NCI-H748 treated with DMSO at 0.1 percent for 48 hours (cell line): ENCODE measurements at regions not wholly inside any gene's neighbourhood (a gene's known extent, or its start where the extent isn't known, plus 50 kb on each side); places are given as distances from the start of the nearest gene placed in this dataset.

ENCODE experiments used
- DNase-seq: peaks from one replicate; lab custom pipeline; 2025; lab: John Stamatoyannopoulos, UW

- DNase-seq: no peak
Measured at GRCh38 chr5:171651102-171651501, 134.5 kb upstream of the SMIM23 start.

GRCh38 chr5:171654881-171655280 lies 130.7 kb upstream of the SMIM23 start:
- DNase-seq: no peak

GRCh38 chr5:171657473-171657872 lies 128.1 kb upstream of the SMIM23 start:
- no peak for DNase-seq

- DNase-seq: no peak
Measured at GRCh38 chr5:171659896-171660295, 125.7 kb upstream of the SMIM23 start.

- no peak for DNase-seq
Measured at GRCh38 chr5:171660434-171660833, 125.2 kb upstream of the SMIM23 start.

GRCh38 chr5:171661143-171661542 lies 124.5 kb upstream of the SMIM23 start:
- DNase-seq: no peak

GRCh38 chr5:171663311-171664085 lies 122.1 kb upstream of the SMIM23 start:
- DNase-seq: no peak

- DNase-seq: no peak
Measured at GRCh38 chr5:171664489-171664888, 121.1 kb upstream of the SMIM23 start.

GRCh38 chr5:171666815-171667214 lies 118.8 kb upstream of the SMIM23 start:
- DNase-seq: no peak

GRCh38 chr5:171667341-171668096 lies 118.1 kb upstream of the SMIM23 start:
- no peak for DNase-seq

GRCh38 chr5:171668097-171668412 lies 117.6 kb upstream of the SMIM23 start:
- no peak for DNase-seq

- no peak for DNase-seq
Measured at GRCh38 chr5:171669571-171669970, 116.0 kb upstream of the SMIM23 start.

GRCh38 chr5:171672556-171672955 lies 113.1 kb upstream of the SMIM23 start:
- no peak for DNase-seq

- DNase-seq: no peak
Measured at GRCh38 chr5:171673328-171673727, 112.3 kb upstream of the SMIM23 start.

GRCh38 chr5:171673840-171674239 lies 111.8 kb upstream of the SMIM23 start:
- no peak for DNase-seq

- no peak for DNase-seq
Measured at GRCh38 chr5:171675511-171675910, 110.1 kb upstream of the SMIM23 start.

- no peak for DNase-seq
Measured at GRCh38 chr5:171676286-171676944, 109.2 kb upstream of the SMIM23 start.

- no peak for DNase-seq
Measured at GRCh38 chr5:171678646-171679045, 107.0 kb upstream of the SMIM23 start.

- DNase-seq: no peak
Measured at GRCh38 chr5:171680485-171680884, 105.1 kb upstream of the SMIM23 start.

- no peak for DNase-seq
Measured at GRCh38 chr5:171681061-171681460, 104.6 kb upstream of the SMIM23 start.

GRCh38 chr5:171681677-171682076 lies 103.9 kb upstream of the SMIM23 start:
- no peak for DNase-seq

GRCh38 chr5:171682801-171683200 lies 102.8 kb upstream of the SMIM23 start:
- no peak for DNase-seq

- no peak for DNase-seq
Measured at GRCh38 chr5:171684169-171684568, 101.4 kb upstream of the SMIM23 start.
